ENCODE measurements at regions not wholly inside any gene's neighbourhood (a gene's known extent, or its start where the extent isn't known, plus 50 kb on each side); places are given as distances from the start of the nearest gene placed in this dataset.

GRCh38 chr2:16717477-16717876 lies 51.8 kb upstream of the CYRIA start:
- no peak for TF ChIP-seq CTCF (IDR thresholded peaks at IDR 0.05; ENCODE audit: unreplicated experiment in 3 of 3)
- H3K4me3 Mint-ChIP-seq, result no peak overlapping the region
- H3K9me3 Mint-ChIP-seq, result peaks cover 2% of the 10 kb centered on the region
- H3K36me3 Mint-ChIP-seq (ENCODE audit: low read depth), result no peaks in the 10 kb centered on the region
- H3K4me1 Mint-ChIP-seq, result peaks cover 18% of the 10 kb centered on the region
- no peak overlapping the region for H3K27ac Mint-ChIP-seq
- H3K27me3 Mint-ChIP-seq (ENCODE audit: low read depth), result peaks cover 12% of the 10 kb centered on the region

- no peak overlapping the region for H3K4me3 Mint-ChIP-seq
- H3K27ac Mint-ChIP-seq, result no peak overlapping the region
- H3K9me3 Mint-ChIP-seq, result peaks cover under 1% of the 10 kb centered on the region
- H3K4me1 Mint-ChIP-seq, result peaks cover 12% of the 10 kb centered on the region
- H3K27me3 Mint-ChIP-seq (ENCODE audit: low read depth), result peaks cover 8% of the 10 kb centered on the region
- no peak for TF ChIP-seq CTCF (IDR thresholded peaks at IDR 0.05; ENCODE audit: unreplicated experiment in 3 of 3)
- no peaks in the 10 kb centered on the region for H3K36me3 Mint-ChIP-seq (ENCODE audit: low read depth)
Observed at GRCh38 chr2:16716944-16717343, 51.3 kb upstream of the CYRIA start.

GRCh38 chr2:16716024-16716423 lies 50.4 kb upstream of the CYRIA start:
- Mint-ChIP-seq H3K36me3 (ENCODE audit: low read depth) (no peaks in the 10 kb centered on the region), H3K4me1 (peaks cover 11% of the 10 kb centered on the region), H3K4me3 (no peak overlapping the region), H3K27ac (no peak overlapping the region), H3K27me3 (ENCODE audit: low read depth) (peaks cover 7% of the 10 kb centered on the region), H3K9me3 (no peaks in the 10 kb centered on the region)
- no peak for TF ChIP-seq CTCF (IDR thresholded peaks at IDR 0.05; ENCODE audit: unreplicated experiment in 3 of 3)
